Prostate gland (tissue), 2 donors: ENCODE measurements at regions not wholly inside any gene's neighbourhood (a gene's known extent, or its start where the extent isn't known, plus 50 kb on each side); places are given as distances from the start of the nearest gene placed in this dataset.

Source experiments
- DNase-seq: peaks from one replicate; pipeline ENCODE4 v3.0.0-alpha.2; 2019; ENCODE audit warnings: low spot score
- H3K27ac ChIP-seq, 2 donors: fragments of 200-600 bp; sonication (generic); 2 replicates each; pipeline ENCODE4 v1.5.1; 2017 to 2019
- H3K27me3 ChIP-seq: fragments of 200-600 bp; sonication (generic); replicated peaks from 2 replicates; pipeline ENCODE4 v1.5.1; 2019; ENCODE audit not compliant: insufficient read depth
- H3K36me3 ChIP-seq, 2 donors: fragments of 200-600 bp; sonication (generic); 1 replicate in 1 of 2; 2 replicates in 1 of 2; pipeline versions ENCODE4 v1.5.1 to v1.8.1; 2017 to 2019
- H3K4me1 ChIP-seq: fragments of 200-600 bp; sonication (generic); replicated peaks from 2 replicates; pipeline ENCODE4 v1.5.1; 2019
- H3K4me3 ChIP-seq, 2 donors: fragments of 200-600 bp; sonication (generic); 2 replicates each; pipeline ENCODE4 v1.5.1; 2017 to 2019
- H3K9me3 ChIP-seq: fragments of 200-600 bp; sonication (generic); 2 replicates; pipeline ENCODE4 v1.5.1; 2017
- POLR2A ChIP-seq: fragments of 450-650 bp; IDR thresholded peaks from one replicate; pipeline ENCODE4 v1.6.1; 2016; ENCODE audit warnings: antibody characterized with exemption, mild to moderate bottlenecking
- POLR2AphosphoS5 ChIP-seq: sonication (generic); formaldehyde crosslinking; IDR thresholded peaks from one replicate; pipeline ENCODE4 v1.6.1; 2017; ENCODE audit warnings: antibody characterized with exemption
- WGBS: methylation state at CpG from one replicate; pipeline ENCODE4 v1.1.5; 2018; 5-methylcytosine and 5-hydroxymethylcytosine counted together
- intact Hi-C: fragments of 100-400 bp; cut with DNase I; formaldehyde crosslinking; loops from one replicate; pipeline ENCODE4 v1.14.2; 2022
- TF ChIP-seq, protein P1 (sequence below), 4 experiments: fragments of 200-600 bp in 2 of 4; fragments of 450-650 bp in 2 of 4; sonication (generic) in 2 of 4; IDR thresholded peaks; 1 replicate in 3 of 4; 2 replicates in 1 of 4; pipeline ENCODE4 v1.5.1; 2016 to 2019; ENCODE audit warnings: antibody characterized with exemption in 4 of 4, mild to moderate bottlenecking in 2 of 4, moderate library complexity in 2 of 4

DNA sequence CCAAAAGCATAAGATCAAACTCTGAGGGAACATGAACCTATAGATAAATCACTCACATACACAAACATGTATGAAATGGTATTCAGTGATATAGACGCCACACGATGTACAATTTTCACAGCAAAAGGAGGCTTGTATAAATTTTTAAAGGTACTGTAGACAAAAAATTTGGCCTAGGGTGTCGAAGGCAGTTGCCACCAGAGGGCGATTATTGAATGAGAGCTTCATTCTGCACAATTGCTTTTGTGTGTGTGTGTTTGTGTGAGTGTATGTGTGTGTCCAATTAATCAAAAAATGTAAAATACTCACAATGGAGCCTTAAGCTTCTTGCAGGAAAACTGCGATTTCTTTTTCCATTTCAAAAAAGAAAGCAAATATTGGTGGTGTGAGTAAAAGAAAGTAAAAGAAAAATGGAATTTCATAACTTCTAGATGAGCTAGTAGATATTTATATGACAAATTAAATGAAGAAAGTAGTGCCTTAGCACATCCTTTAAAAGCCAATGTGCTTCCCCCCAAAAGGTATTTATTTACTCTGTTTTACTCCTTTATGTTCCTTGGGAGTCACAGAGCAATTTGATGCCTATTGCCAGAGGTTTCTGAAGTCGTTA, 800.1 kb downstream of the SATB2 start:
- intact Hi-C loops, result no loop called here
- Histone ChIP-seq H3K4me1 (no peaks in the 10 kb centered on the region), H3K27me3 (no peaks in the 10 kb centered on the region), H3K9me3 (no peaks in the 10 kb centered on the region), H3K36me3 (no peaks in the 10 kb centered on the region), H3K27ac (no peak overlapping the region), H3K4me3 (no peak overlapping the region)
- no peak for DNase-seq
- TF ChIP-seq POLR2A, result no peak
- no peak for TF ChIP-seq POLR2AphosphoS5
- TF ChIP-seq, protein P1, sequence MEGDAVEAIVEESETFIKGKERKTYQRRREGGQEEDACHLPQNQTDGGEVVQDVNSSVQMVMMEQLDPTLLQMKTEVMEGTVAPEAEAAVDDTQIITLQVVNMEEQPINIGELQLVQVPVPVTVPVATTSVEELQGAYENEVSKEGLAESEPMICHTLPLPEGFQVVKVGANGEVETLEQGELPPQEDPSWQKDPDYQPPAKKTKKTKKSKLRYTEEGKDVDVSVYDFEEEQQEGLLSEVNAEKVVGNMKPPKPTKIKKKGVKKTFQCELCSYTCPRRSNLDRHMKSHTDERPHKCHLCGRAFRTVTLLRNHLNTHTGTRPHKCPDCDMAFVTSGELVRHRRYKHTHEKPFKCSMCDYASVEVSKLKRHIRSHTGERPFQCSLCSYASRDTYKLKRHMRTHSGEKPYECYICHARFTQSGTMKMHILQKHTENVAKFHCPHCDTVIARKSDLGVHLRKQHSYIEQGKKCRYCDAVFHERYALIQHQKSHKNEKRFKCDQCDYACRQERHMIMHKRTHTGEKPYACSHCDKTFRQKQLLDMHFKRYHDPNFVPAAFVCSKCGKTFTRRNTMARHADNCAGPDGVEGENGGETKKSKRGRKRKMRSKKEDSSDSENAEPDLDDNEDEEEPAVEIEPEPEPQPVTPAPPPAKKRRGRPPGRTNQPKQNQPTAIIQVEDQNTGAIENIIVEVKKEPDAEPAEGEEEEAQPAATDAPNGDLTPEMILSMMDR (IDR thresholded peaks at IDR 0.05), result peak in 2 of 4 experiments; percentile 21 to 45
- 31% methylated on average over 6 of the region's 6 CpGs for WGBS

DNA sequence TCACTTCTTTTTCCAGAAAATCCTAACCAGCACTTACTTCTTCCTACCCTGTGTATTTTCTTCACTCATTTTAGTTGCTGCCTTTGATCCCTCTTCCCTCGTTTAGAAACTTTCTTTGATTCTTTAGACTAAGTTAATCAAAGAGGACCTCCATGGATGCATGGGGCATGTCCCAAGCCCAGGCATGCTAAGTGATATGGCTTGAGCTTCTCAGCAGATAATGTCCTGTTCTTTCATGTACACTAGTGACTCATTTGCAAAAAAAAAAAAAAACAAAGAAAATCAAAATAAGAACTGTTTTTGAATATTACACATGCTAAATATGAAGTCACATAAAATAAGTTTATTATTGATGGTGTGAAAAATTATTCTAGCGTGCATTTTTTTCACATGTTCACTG, 800.9 kb downstream of the SATB2 start:
- Histone ChIP-seq H3K36me3 (no peaks in the 10 kb centered on the region), H3K4me3 (no peak overlapping the region), H3K27me3 (no peaks in the 10 kb centered on the region), H3K27ac (no peak overlapping the region), H3K9me3 (no peaks in the 10 kb centered on the region), H3K4me1 (no peaks in the 10 kb centered on the region)
- no peak for TF ChIP-seq POLR2A
- TF ChIP-seq, protein P1 (IDR thresholded peaks at IDR 0.05), result no peak
- DNase-seq, result no peak
- WGBS, result 72% methylated on average over 2 of the region's 2 CpGs
- intact Hi-C loops, result no loop called here

DNA sequence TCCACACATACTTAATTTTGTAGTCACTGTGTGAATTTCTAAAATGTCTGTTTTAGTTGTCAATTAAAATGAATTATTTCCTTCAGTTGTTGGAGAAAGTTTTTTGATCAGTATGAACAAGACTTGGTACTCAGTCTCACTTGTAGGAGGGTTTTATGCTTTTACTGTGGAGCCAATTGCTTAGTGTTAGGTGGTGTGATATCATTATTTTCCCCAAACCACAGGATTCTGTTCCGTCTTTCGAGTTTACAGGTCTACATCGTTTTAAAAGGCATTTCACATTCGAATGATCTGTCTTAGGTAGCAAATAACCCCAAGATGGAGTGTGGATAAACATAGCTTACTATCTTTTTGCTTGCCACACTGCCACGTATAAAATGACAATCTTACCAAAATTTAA, 803.1 kb downstream of the SATB2 start:
- Histone ChIP-seq H3K4me3 (no peak overlapping the region), H3K9me3 (no peaks in the 10 kb centered on the region), H3K27ac (no peak overlapping the region), H3K36me3 (no peaks in the 10 kb centered on the region), H3K27me3 (no peaks in the 10 kb centered on the region), H3K4me1 (no peaks in the 10 kb centered on the region)
- TF ChIP-seq, protein P1 (IDR thresholded peaks at IDR 0.05), result no peak
- TF ChIP-seq POLR2A, result no peak
- TF ChIP-seq POLR2AphosphoS5, result no peak
- no peak for DNase-seq
- intact Hi-C loops, result no loop called here
- WGBS, result 86% methylated on average over 5 of the region's 5 CpGs

DNA sequence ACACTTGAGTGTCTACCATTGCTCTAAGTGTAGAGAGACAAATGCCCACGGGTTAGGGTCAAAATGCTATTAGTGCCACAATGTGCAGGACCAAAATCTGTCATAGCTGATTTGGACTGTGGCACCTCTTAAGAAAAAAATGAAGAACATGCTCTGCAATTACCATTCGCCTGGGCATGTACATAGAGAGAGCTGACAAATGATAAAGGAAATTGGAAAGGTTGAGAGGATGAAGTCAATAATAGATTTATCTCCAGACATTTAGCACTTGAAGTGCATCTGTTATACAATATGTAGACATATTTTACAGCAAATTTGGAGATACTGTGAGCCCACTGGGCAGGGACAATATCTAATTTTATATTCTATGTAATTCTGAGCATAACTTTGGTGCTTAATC, 804.4 kb downstream of the SATB2 start:
- 64% methylated on average over 2 of the region's 2 CpGs for WGBS
- Histone ChIP-seq H3K4me3 (no peak overlapping the region), H3K4me1 (no peaks in the 10 kb centered on the region), H3K27me3 (no peaks in the 10 kb centered on the region), H3K9me3 (no peaks in the 10 kb centered on the region), H3K36me3 (no peaks in the 10 kb centered on the region), H3K27ac (no peak overlapping the region)
- no peak for DNase-seq
- intact Hi-C loops, result no loop called here
- TF ChIP-seq POLR2AphosphoS5, result no peak
- no peak for TF ChIP-seq POLR2A
- TF ChIP-seq, protein P1 (IDR thresholded peaks at IDR 0.05), result no peak

DNA sequence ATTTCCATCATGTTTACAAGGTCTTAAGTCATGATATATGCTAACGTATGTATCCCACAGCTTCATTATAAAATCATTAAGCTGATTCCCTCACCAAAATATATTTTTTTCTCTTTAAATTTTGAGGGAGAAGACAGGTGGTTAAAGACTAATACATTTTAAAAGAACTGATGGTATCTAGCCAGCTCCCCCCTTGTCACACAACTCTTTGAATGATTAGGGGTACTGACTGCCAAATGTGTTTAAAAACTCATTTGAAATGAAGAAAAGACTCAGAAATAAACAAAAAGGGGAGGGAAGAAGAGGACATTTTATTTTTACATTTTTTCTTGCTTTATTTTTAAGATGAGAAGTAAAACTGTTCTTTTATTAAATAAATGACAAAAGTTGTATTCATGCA, 805.3 kb downstream of the SATB2 start:
- TF ChIP-seq POLR2AphosphoS5 (no peak), POLR2A (no peak)
- TF ChIP-seq, protein P1 (IDR thresholded peaks at IDR 0.05), result no peak
- no peak overlapping the region for H3K4me3 ChIP-seq
- DNase-seq, result no peak
- intact Hi-C loops, result no loop called here
- 79% methylated on average over 1 of the region's 1 CpG for WGBS
- no peaks in the 10 kb centered on the region for H3K36me3 ChIP-seq
- H3K27ac ChIP-seq, result no peak overlapping the region
- H3K4me1 ChIP-seq, result no peaks in the 10 kb centered on the region
- H3K27me3 ChIP-seq, result no peaks in the 10 kb centered on the region
- H3K9me3 ChIP-seq, result no peaks in the 10 kb centered on the region
